ENCODE measurements at regions not wholly inside any gene's neighbourhood (a gene's known extent, or its start where the extent isn't known, plus 50 kb on each side); places are given as distances from the start of the nearest gene placed in this dataset.
"Not testable (repeated sequence)": the region's sequence is repeated elsewhere in the genome, so short reads cannot be mapped to it uniquely, and the experiment has no call there.

GRCh38 chr21:5103880-5104561, 5417.4 kb upstream of the TPTE start:
- intact Hi-C loops (cut with micrococcal nuclease), result not testable (repeated sequence)

DNA sequence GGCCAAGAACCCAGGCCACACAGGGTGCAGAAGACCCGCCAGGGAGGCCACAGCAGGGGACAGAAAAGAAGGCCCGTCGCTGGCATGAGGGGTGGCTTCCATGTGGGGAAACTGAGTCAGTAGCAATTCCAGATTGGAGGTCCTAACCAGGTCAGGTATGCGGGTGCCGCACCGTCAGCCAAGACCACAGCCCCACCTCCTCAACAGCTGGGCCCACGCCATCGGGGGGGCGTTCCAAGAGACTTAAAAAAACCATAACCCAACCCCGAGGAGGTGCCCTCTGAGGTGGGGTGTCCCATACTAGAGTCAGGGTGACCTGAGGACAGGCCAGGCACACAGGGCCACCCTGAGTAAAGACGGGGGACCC, 5416.8 kb upstream of the TPTE start:
- CTCF ChIA-PET (ENCODE audit: partially characterized antibody); H3K4me1 ChIP-seq (ENCODE audit: insufficient read depth, low read length); H3K9me3 ChIP-seq (ENCODE audit: control insufficient read depth in 1 of 2, low read length in 2 of 2); H3K27me3 Mint-ChIP-seq; POLR2A ChIA-PET (ENCODE audit: partially characterized antibody); H3K36me3 ChIP-seq (ENCODE audit: insufficient read depth, low read length); H3K9me3 Mint-ChIP-seq; intact Hi-C loops (cut with micrococcal nuclease); H3K4me3 ChIP-seq (ENCODE audit: low read length in 2 of 2); H3K27me3 ChIP-seq (ENCODE audit: insufficient read depth, low read length); H3K27ac ChIP-seq (ENCODE audit: low read depth, low read length); H3K36me3 Mint-ChIP-seq: not testable (repeated sequence)
- peak in 1 of 5 donors; percentile 34 for DNase-seq
- Mint-ChIP-seq H3K4me1 (peaks cover 8 to 19% (median 13%) of the 10 kb centered on the region in 4 donors), H3K27ac (peak overlapping the region in 5 of 7 donors; percentile 12 to 89 (median 63)), H3K4me3 (peak overlapping the region in 3 of 8 donors; percentile 6 to 85 (median 22))

More at GRCh38 chr21:5103880-5104561, 5417.4 kb upstream of the TPTE start:
- Mint-ChIP-seq H3K27ac (peak overlapping the region; percentile 81 to 98 (median 96)), H3K4me3 (peak overlapping the region; percentile 76 to 88 (median 82)), H3K4me1 (peaks cover 8 to 19% (median 13%) of the 10 kb centered on the region in 4 donors)
- POLR2A ChIA-PET (ENCODE audit: partially characterized antibody); H3K4me3 ChIP-seq (ENCODE audit: low read length in 2 of 2); H3K4me1 ChIP-seq (ENCODE audit: insufficient read depth, low read length); H3K27me3 Mint-ChIP-seq; H3K9me3 ChIP-seq (ENCODE audit: control insufficient read depth in 1 of 2, low read length in 2 of 2); CTCF ChIA-PET (ENCODE audit: partially characterized antibody); H3K27me3 ChIP-seq (ENCODE audit: insufficient read depth, low read length); H3K9me3 Mint-ChIP-seq; H3K36me3 ChIP-seq (ENCODE audit: insufficient read depth, low read length); H3K36me3 Mint-ChIP-seq: not testable (repeated sequence)
- DNase-seq, result peak in 2 of 5 donors; percentile 12 to 38
- peak overlapping the region; percentile 38 for H3K27ac ChIP-seq (ENCODE audit: low read depth, low read length)

GRCh38 chr21:5105939-5106708, 5415.3 kb upstream of the TPTE start:
- H3K4me1 Mint-ChIP-seq, result peaks cover 8 to 19% (median 13%) of the 10 kb centered on the region in 4 donors
- CTCF ChIA-PET (ENCODE audit: partially characterized antibody); H3K27ac Mint-ChIP-seq; intact Hi-C loops (cut with micrococcal nuclease); H3K9me3 ChIP-seq (ENCODE audit: control insufficient read depth in 1 of 2, low read length in 2 of 2); H3K27me3 Mint-ChIP-seq; H3K9me3 Mint-ChIP-seq; H3K4me3 ChIP-seq (ENCODE audit: low read length in 2 of 2); H3K4me1 ChIP-seq (ENCODE audit: insufficient read depth, low read length); H3K4me3 Mint-ChIP-seq; POLR2A ChIA-PET (ENCODE audit: partially characterized antibody); H3K27me3 ChIP-seq (ENCODE audit: insufficient read depth, low read length); H3K36me3 ChIP-seq (ENCODE audit: insufficient read depth, low read length); H3K36me3 Mint-ChIP-seq: not testable (repeated sequence)
- H3K27ac ChIP-seq (ENCODE audit: low read depth, low read length), result peak overlapping the region; percentile 15
- DNase-seq, result peak; percentile 22 to 44 (median 30)

DNA sequence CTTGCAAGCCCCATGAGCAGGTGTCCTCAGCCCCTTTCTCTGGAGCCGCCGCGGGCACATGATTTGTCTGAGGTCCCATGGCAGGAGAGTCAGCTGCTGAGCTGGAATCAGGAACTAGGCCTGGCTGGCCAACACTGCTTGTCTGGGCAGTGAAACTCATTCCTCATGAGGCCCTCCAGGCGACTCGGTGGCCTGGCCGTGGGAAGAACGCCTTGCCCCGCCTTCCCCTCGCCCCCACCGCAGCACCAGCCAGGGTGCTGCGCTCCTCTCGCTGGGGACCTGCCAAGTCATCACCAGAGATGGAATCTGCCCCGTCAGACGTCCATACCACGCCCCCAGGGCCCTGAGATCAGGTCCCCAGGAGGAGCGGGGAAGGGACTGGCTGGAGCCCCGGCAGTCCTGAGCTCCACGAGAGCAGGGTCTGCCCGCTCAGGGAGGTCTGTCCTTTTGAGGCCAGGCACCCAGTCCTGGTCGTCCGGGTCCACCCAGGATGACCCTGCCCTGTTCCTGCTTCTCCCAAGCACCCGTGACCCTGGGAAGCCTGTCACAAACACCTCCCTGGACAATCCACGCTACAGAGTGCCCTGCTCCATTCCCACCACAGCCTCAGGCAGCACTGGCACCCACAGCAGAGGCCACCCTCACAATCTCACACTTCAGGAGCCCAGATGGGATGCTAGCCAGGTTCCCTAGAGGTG, 5414.5 kb upstream of the TPTE start:
- peak in 1 of 5 donors; percentile 4 for DNase-seq
- H3K27me3 Mint-ChIP-seq; POLR2A ChIA-PET (ENCODE audit: partially characterized antibody); H3K36me3 ChIP-seq (ENCODE audit: insufficient read depth, low read length); H3K27me3 ChIP-seq (ENCODE audit: insufficient read depth, low read length); H3K4me3 ChIP-seq (ENCODE audit: low read length in 2 of 2); H3K27ac ChIP-seq (ENCODE audit: low read depth, low read length); H3K9me3 ChIP-seq (ENCODE audit: control insufficient read depth in 1 of 2, low read length in 2 of 2); H3K36me3 Mint-ChIP-seq; H3K4me1 ChIP-seq (ENCODE audit: insufficient read depth, low read length); H3K9me3 Mint-ChIP-seq; CTCF ChIA-PET (ENCODE audit: partially characterized antibody); intact Hi-C loops (cut with micrococcal nuclease): not testable (repeated sequence)
- Mint-ChIP-seq H3K4me3 (peak overlapping the region in 3 of 8 donors; percentile 21 to 73 (median 52)), H3K27ac (peak overlapping the region; percentile 77 to 95 (median 93)), H3K4me1 (peaks cover 6 to 14% (median 10%) of the 10 kb centered on the region in 4 donors)

DNA sequence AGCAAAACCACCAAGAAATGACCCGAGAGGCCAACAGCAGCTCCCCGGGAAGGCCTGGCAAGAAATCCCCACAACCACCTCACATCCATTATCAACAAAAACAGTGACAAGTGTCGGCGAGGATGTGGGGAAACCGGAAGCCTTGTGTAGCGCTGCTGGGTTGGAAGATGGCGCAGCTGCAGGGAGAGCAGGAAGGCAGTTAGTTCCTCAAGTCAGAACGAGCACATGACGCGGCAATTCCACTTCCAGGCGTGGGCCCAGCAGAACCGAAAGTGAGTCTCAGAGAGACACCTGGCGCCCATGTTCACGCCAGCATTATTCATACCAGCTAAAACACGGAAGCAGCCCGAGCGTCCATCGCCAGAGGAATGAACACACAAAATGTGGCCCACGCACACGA, 5413.7 kb upstream of the TPTE start:
- intact Hi-C loops (cut with micrococcal nuclease); H3K27ac Mint-ChIP-seq; CTCF ChIA-PET (ENCODE audit: partially characterized antibody): not testable (repeated sequence)

GRCh38 chr21:5108048-5108775, 5413.2 kb upstream of the TPTE start:
- H3K27ac Mint-ChIP-seq; intact Hi-C loops (cut with micrococcal nuclease); H3K27me3 ChIP-seq (ENCODE audit: insufficient read depth, low read length); H3K36me3 ChIP-seq (ENCODE audit: insufficient read depth, low read length); H3K4me3 Mint-ChIP-seq; POLR2A ChIA-PET (ENCODE audit: partially characterized antibody); H3K9me3 Mint-ChIP-seq; H3K4me1 ChIP-seq (ENCODE audit: insufficient read depth, low read length); H3K9me3 ChIP-seq (ENCODE audit: control insufficient read depth in 1 of 2, low read length in 2 of 2); H3K36me3 Mint-ChIP-seq; CTCF ChIA-PET (ENCODE audit: partially characterized antibody); H3K4me3 ChIP-seq (ENCODE audit: low read length in 2 of 2); H3K27me3 Mint-ChIP-seq; H3K27ac ChIP-seq (ENCODE audit: low read depth, low read length): not testable (repeated sequence)
- peak in 1 of 5 donors; percentile 19 for DNase-seq
- peaks cover 6 to 11% (median 9%) of the 10 kb centered on the region in 4 donors for H3K4me1 Mint-ChIP-seq

More for the DNA sequence above, 5413.7 kb upstream of the TPTE start:
- H3K27me3 Mint-ChIP-seq; H3K36me3 ChIP-seq (ENCODE audit: insufficient read depth, low read length); H3K36me3 Mint-ChIP-seq; H3K27me3 ChIP-seq (ENCODE audit: insufficient read depth, low read length); H3K4me1 ChIP-seq (ENCODE audit: insufficient read depth, low read length); DNase-seq; H3K4me3 ChIP-seq (ENCODE audit: low read length in 2 of 2); H3K27ac ChIP-seq (ENCODE audit: low read depth, low read length); POLR2A ChIA-PET (ENCODE audit: partially characterized antibody); H3K9me3 ChIP-seq (ENCODE audit: control insufficient read depth in 1 of 2, low read length in 2 of 2); H3K9me3 Mint-ChIP-seq; H3K4me3 Mint-ChIP-seq: not testable (repeated sequence)
- peaks cover 6 to 13% (median 10%) of the 10 kb centered on the region in 4 donors for H3K4me1 Mint-ChIP-seq

- H3K4me3 ChIP-seq (ENCODE audit: low read length in 2 of 2); H3K27ac ChIP-seq (ENCODE audit: low read depth, low read length); H3K9me3 Mint-ChIP-seq; POLR2A ChIA-PET (ENCODE audit: partially characterized antibody); H3K36me3 ChIP-seq (ENCODE audit: insufficient read depth, low read length); H3K4me1 Mint-ChIP-seq; H3K36me3 Mint-ChIP-seq; H3K4me1 ChIP-seq (ENCODE audit: insufficient read depth, low read length); H3K4me3 Mint-ChIP-seq; CTCF ChIA-PET (ENCODE audit: partially characterized antibody); H3K27ac Mint-ChIP-seq; H3K27me3 ChIP-seq (ENCODE audit: insufficient read depth, low read length); DNase-seq; intact Hi-C loops (cut with micrococcal nuclease); H3K9me3 ChIP-seq (ENCODE audit: control insufficient read depth in 1 of 2, low read length in 2 of 2); H3K27me3 Mint-ChIP-seq: not testable (repeated sequence)
These were observed 5410.2 kb upstream of the TPTE start for GRCh38 chr21:5111197-5111596.

Data from CD4-positive, alpha-beta memory T cell (primary cell).